ENCODE measurements at regions not wholly inside any gene's neighbourhood (a gene's known extent, or its start where the extent isn't known, plus 50 kb on each side); places are given as distances from the start of the nearest gene placed in this dataset.

DNA sequence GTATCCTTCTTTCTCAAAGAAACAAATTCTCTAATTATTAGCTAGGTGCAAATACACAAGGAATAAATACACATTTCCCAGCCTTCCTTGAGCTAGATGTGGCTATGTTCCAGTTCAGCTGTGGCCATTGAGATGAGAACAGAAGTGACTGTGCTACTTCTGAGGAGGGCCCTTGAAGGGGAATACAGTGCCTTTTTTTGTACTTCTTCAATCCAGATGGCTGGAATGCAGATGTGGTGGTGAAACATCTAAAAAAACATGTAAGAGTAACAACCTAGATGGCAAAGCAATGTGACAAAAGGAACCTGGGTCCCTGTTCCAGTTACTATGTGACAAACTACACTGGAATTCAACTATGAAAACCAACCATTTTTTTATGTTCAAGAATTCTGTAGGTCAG, 115.4 kb upstream of the DST start:
- H3K4me3 ChIP-seq (ENCODE audit: low read depth, low read length), result no peak overlapping the region
- no peak for TF ChIP-seq CTCF (IDR thresholded peaks at IDR 0.05; ENCODE audit: low read depth, low read length, missing control alignments)
- DNase-seq (ENCODE audit: low read depth), result no peak

DNA sequence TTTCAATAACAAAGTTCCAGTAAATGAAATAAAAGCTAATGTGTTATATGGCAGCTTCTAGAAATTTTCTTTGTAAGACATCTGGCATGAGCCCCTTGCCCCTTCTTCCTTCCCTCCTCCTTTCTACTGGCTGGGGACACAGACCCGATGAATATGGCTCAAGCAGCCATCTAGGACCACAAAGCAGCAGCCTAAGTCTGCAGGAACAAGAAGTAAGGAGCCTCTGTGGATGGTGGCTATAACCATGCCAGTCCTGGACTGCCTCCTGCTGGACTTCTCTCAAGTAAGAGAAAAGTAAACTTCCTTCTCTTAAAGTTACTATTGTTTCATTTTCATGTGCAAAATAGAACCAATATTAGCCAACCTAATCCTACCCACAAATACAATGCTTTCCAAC, 114.9 kb upstream of the DST start:
- TF ChIP-seq CTCF (IDR thresholded peaks at IDR 0.05; ENCODE audit: low read depth, low read length, missing control alignments), result peak; percentile 50
- no peak overlapping the region for H3K4me3 ChIP-seq (ENCODE audit: low read depth, low read length)
- peak; percentile 53 for DNase-seq (ENCODE audit: low read depth)

GRCh38 chr6:56756791-56757587, 114.3 kb upstream of the DST start:
- DNase-seq (ENCODE audit: low read depth), result no peak
- no peak overlapping the region for H3K4me3 ChIP-seq (ENCODE audit: low read depth, low read length)
- no peak for TF ChIP-seq CTCF (IDR thresholded peaks at IDR 0.05; ENCODE audit: low read depth, low read length, missing control alignments)

DNA sequence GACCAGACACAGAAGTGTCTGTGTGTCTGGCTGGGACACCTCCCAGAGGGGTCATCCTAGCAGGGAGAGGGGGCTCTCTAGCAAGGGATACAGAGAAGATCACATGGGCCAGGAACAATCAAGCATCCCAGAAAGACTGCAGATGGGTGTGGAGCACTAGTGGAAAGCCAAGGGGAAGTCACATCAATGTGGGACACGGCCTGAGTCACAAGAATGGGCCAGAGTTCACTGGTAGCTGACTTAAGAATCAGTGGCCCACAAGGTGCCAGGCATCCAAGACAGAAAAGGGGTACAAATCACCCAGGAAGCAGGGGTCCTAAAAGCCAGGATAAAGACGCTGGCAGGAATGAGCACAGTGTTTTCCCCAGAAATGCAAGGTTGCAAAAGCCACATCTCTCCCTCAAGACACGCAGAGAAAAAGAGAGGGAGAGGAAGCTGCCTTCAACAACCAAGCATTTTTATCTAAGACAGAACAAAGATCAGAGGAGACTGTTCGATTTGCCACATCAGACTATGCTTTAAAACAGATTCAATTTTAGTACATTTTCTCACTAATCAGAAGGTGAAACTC, 113.6 kb upstream of the DST start:
- no peak overlapping the region for H3K4me3 ChIP-seq (ENCODE audit: low read depth, low read length)
- no peak for TF ChIP-seq CTCF (IDR thresholded peaks at IDR 0.05; ENCODE audit: low read depth, low read length, missing control alignments)
- no peak for DNase-seq (ENCODE audit: low read depth)

- DNase-seq (ENCODE audit: low read depth), result no peak
- no peak for TF ChIP-seq CTCF (IDR thresholded peaks at IDR 0.05; ENCODE audit: low read depth, low read length, missing control alignments)
- H3K4me3 ChIP-seq (ENCODE audit: low read depth, low read length), result no peak overlapping the region
Measured at GRCh38 chr6:56755040-56755439, 112.4 kb upstream of the DST start.

- no peak overlapping the region for H3K4me3 ChIP-seq (ENCODE audit: low read depth, low read length)
- no peak for TF ChIP-seq CTCF (IDR thresholded peaks at IDR 0.05; ENCODE audit: low read depth, low read length, missing control alignments)
- DNase-seq (ENCODE audit: low read depth), result no peak
Measured at GRCh38 chr6:56753811-56754210, 111.1 kb upstream of the DST start.

DNA sequence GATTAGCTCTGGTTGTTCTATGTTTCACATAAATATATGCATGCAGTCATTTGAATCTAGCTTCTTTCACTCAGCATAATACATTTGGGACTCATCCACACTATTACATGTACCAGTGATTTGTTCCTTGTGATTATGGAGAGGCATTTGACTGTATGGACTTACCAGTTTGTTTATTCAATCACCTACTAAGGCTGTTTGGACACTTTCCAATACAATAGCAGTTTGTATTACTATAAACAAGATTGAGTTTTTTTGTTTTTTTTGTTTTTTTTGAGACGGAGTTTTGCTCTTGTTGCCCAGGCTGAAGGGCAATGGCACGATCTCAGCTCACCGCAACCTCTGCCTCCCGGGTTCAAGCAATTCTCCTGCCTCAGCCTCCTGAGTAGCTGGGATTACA, 109.8 kb upstream of the DST start:
- no peak for DNase-seq (ENCODE audit: low read depth)
- TF ChIP-seq CTCF (IDR thresholded peaks at IDR 0.05; ENCODE audit: low read depth, low read length, missing control alignments), result no peak

More for the DNA sequence above, 109.8 kb upstream of the DST start:
- no peak overlapping the region for H3K4me3 ChIP-seq (ENCODE audit: low read depth, low read length)

All from GM12864 (cell line).